IPS-NIHi7 (cell line): ENCODE measurements at regions not wholly inside any gene's neighbourhood (a gene's known extent, or its start where the extent isn't known, plus 50 kb on each side); places are given as distances from the start of the nearest gene placed in this dataset.
"Not testable (repeated sequence)": the region's sequence is repeated elsewhere in the genome, so short reads cannot be mapped to it uniquely, and the experiment has no call there.

Source experiments
- DNase-seq: peaks from one replicate; pipeline ENCODE4 v3.0.0; 2012; ENCODE audit warnings: mixed read lengths; ENCODE audit errors: extremely low spot score

GRCh38 chr10:3659203-3659917 lies 125.6 kb downstream of the KLF6 start:
- DNase-seq, result no peak

GRCh38 chr10:3658766-3659165 lies 126.2 kb downstream of the KLF6 start:
- DNase-seq, result no peak

- DNase-seq, result no peak
Measured at GRCh38 chr10:3656214-3656613, 128.8 kb downstream of the KLF6 start.

- no peak for DNase-seq
Measured at GRCh38 chr10:3655528-3655927, 129.5 kb downstream of the KLF6 start.

GRCh38 chr10:3654980-3655379 lies 130.0 kb downstream of the KLF6 start:
- DNase-seq, result no peak

- DNase-seq, result no peak
Measured at GRCh38 chr10:3654496-3654895, 130.5 kb downstream of the KLF6 start.

- DNase-seq, result not testable (repeated sequence)
Measured at GRCh38 chr10:3653303-3653702, 131.7 kb downstream of the KLF6 start.

- DNase-seq, result no peak
Measured at GRCh38 chr10:3652886-3653285, 132.1 kb downstream of the KLF6 start.

- DNase-seq, result no peak
Measured at GRCh38 chr10:3651969-3652653, 132.9 kb downstream of the KLF6 start.

GRCh38 chr10:3648576-3648975 lies 136.4 kb downstream of the KLF6 start:
- DNase-seq, result no peak

GRCh38 chr10:3648170-3648569 lies 136.8 kb downstream of the KLF6 start:
- no peak for DNase-seq

- no peak for DNase-seq
Measured at GRCh38 chr10:3647074-3647473, 137.9 kb downstream of the KLF6 start.

GRCh38 chr10:3645406-3645805 lies 139.6 kb downstream of the KLF6 start:
- DNase-seq, result no peak

GRCh38 chr10:3640816-3641215 lies 144.2 kb downstream of the KLF6 start:
- DNase-seq, result no peak

- no peak for DNase-seq
Measured at GRCh38 chr10:3639546-3639945, 145.5 kb downstream of the KLF6 start.

- no peak for DNase-seq
Measured at GRCh38 chr10:3636356-3637181, 148.4 kb downstream of the KLF6 start.

- DNase-seq, result no peak
Measured at GRCh38 chr10:3635697-3636096, 149.3 kb downstream of the KLF6 start.

GRCh38 chr10:3635211-3635671 lies 149.8 kb downstream of the KLF6 start:
- no peak for DNase-seq

- DNase-seq, result not testable (repeated sequence)
Measured at GRCh38 chr10:3634646-3635045, 150.4 kb downstream of the KLF6 start.

GRCh38 chr10:3631701-3632330 lies 153.2 kb downstream of the KLF6 start:
- DNase-seq, result no peak

GRCh38 chr10:3631291-3631690 lies 153.7 kb downstream of the KLF6 start:
- DNase-seq, result no peak
